ENCODE measurements at regions not wholly inside any gene's neighbourhood (a gene's known extent, or its start where the extent isn't known, plus 50 kb on each side); places are given as distances from the start of the nearest gene placed in this dataset.

DNA sequence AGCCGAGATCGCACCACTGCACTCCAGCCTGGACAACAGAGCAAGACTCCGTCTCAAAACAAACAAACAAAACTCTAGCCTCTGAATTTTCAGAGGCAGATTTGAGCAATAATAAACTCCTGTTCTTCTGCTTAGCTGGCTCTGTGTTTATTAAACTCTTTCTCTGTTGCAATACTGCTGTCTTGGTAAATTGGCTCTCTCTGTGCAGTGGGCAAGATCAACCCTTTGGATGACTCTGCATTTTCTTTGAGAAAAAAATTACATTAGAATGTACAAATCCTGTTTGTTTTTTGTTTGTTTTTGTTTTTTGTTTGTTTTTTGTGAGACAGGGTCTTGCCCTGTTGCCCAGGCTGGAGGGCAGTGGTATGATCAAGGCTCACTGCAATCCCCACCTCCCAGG lies 75.8 kb upstream of the RPH3AL start:
- TF ChIP-seq, protein P1, sequence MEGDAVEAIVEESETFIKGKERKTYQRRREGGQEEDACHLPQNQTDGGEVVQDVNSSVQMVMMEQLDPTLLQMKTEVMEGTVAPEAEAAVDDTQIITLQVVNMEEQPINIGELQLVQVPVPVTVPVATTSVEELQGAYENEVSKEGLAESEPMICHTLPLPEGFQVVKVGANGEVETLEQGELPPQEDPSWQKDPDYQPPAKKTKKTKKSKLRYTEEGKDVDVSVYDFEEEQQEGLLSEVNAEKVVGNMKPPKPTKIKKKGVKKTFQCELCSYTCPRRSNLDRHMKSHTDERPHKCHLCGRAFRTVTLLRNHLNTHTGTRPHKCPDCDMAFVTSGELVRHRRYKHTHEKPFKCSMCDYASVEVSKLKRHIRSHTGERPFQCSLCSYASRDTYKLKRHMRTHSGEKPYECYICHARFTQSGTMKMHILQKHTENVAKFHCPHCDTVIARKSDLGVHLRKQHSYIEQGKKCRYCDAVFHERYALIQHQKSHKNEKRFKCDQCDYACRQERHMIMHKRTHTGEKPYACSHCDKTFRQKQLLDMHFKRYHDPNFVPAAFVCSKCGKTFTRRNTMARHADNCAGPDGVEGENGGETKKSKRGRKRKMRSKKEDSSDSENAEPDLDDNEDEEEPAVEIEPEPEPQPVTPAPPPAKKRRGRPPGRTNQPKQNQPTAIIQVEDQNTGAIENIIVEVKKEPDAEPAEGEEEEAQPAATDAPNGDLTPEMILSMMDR (IDR thresholded peaks at IDR 0.05), result no peak
- TF ChIP-seq CEBPB (IDR thresholded peaks at IDR 0.05) (no peak), USF2 (IDR thresholded peaks at IDR 0.05) (no peak), MAFK (IDR thresholded peaks at IDR 0.05; ENCODE audit: partially characterized antibody) (peak; percentile 81), FOSL2 (IDR thresholded peaks at IDR 0.05) (no peak), FOSL2 (CRISPR knock-in tag; IDR thresholded peaks at IDR 0.05) (no peak), TP53 (CRISPR knock-in tag; IDR thresholded peaks at IDR 0.05) (no peak)
- TF ChIP-seq, protein P2, sequence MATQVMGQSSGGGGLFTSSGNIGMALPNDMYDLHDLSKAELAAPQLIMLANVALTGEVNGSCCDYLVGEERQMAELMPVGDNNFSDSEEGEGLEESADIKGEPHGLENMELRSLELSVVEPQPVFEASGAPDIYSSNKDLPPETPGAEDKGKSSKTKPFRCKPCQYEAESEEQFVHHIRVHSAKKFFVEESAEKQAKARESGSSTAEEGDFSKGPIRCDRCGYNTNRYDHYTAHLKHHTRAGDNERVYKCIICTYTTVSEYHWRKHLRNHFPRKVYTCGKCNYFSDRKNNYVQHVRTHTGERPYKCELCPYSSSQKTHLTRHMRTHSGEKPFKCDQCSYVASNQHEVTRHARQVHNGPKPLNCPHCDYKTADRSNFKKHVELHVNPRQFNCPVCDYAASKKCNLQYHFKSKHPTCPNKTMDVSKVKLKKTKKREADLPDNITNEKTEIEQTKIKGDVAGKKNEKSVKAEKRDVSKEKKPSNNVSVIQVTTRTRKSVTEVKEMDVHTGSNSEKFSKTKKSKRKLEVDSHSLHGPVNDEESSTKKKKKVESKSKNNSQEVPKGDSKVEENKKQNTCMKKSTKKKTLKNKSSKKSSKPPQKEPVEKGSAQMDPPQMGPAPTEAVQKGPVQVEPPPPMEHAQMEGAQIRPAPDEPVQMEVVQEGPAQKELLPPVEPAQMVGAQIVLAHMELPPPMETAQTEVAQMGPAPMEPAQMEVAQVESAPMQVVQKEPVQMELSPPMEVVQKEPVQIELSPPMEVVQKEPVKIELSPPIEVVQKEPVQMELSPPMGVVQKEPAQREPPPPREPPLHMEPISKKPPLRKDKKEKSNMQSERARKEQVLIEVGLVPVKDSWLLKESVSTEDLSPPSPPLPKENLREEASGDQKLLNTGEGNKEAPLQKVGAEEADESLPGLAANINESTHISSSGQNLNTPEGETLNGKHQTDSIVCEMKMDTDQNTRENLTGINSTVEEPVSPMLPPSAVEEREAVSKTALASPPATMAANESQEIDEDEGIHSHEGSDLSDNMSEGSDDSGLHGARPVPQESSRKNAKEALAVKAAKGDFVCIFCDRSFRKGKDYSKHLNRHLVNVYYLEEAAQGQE (IDR thresholded peaks at IDR 0.05), result no peak
